ENCODE measurements at regions not wholly inside any gene's neighbourhood (a gene's known extent, or its start where the extent isn't known, plus 50 kb on each side); places are given as distances from the start of the nearest gene placed in this dataset.

- Histone ChIP-seq H3K9ac (ENCODE audit: low read length) (no peak overlapping the region), H3K36me3 (ENCODE audit: low read depth, low read length) (no peaks in the 10 kb centered on the region), H3K4me2 (ENCODE audit: low read length) (no peak overlapping the region), H3F3A (ENCODE audit: low read length, unreplicated experiment) (no peaks in the 10 kb centered on the region), H3K27ac (ENCODE audit: low read length) (no peak overlapping the region), H3K4me3 (ENCODE audit: low read length) (no peak overlapping the region), H3K27me3 (ENCODE audit: low read length) (no peaks in the 10 kb centered on the region), H3K79me2 (ENCODE audit: low read length) (no peaks in the 10 kb centered on the region), H3K9me3 (ENCODE audit: low read length) (no peaks in the 10 kb centered on the region), H4K20me1 (ENCODE audit: low read length) (no peaks in the 10 kb centered on the region), H2AFZ (ENCODE audit: low read length) (no peak overlapping the region), H3K4me1 (ENCODE audit: insufficient read depth, low read length) (no peaks in the 10 kb centered on the region), H3K9me2 (replicated peaks; ENCODE audit: low read length) (no peaks in the 10 kb centered on the region)
- no TSS peak for BruUV-seq (replicated peaks)
- ChIA-PET CTCF (no interaction called here), POLR2A (ENCODE audit: unreplicated experiment) (no interaction called here)
- no peak for TF ChIP-seq EZH2 (IDR thresholded peaks at IDR 0.05; ENCODE audit: low read length, unreplicated experiment)
- TF ChIP-seq, protein P1, sequence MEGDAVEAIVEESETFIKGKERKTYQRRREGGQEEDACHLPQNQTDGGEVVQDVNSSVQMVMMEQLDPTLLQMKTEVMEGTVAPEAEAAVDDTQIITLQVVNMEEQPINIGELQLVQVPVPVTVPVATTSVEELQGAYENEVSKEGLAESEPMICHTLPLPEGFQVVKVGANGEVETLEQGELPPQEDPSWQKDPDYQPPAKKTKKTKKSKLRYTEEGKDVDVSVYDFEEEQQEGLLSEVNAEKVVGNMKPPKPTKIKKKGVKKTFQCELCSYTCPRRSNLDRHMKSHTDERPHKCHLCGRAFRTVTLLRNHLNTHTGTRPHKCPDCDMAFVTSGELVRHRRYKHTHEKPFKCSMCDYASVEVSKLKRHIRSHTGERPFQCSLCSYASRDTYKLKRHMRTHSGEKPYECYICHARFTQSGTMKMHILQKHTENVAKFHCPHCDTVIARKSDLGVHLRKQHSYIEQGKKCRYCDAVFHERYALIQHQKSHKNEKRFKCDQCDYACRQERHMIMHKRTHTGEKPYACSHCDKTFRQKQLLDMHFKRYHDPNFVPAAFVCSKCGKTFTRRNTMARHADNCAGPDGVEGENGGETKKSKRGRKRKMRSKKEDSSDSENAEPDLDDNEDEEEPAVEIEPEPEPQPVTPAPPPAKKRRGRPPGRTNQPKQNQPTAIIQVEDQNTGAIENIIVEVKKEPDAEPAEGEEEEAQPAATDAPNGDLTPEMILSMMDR (conservative IDR thresholded peaks at IDR 0.05; ENCODE audit: low read depth, low read length) = no peak
- TF ChIP-seq EZH2phosphoT487 (IDR thresholded peaks at IDR 0.05; ENCODE audit: borderline replicate concordance, low read length) = no peak
- ATAC-seq = no peak
- intact Hi-C loops (cut with micrococcal nuclease) = no loop called here
- DNase-seq = no peak
Observed at GRCh38 chr1:56095696-56096665, 483.4 kb downstream of the PLPP3 start.

- no peak for ATAC-seq
- H3K4me1 ChIP-seq (ENCODE audit: insufficient read depth, low read length) = no peaks in the 10 kb centered on the region
- H3K27me3 ChIP-seq (ENCODE audit: low read length) = no peaks in the 10 kb centered on the region
- H3K9ac ChIP-seq (ENCODE audit: low read length) = no peak overlapping the region
- H3K36me3 ChIP-seq (ENCODE audit: low read depth, low read length) = no peaks in the 10 kb centered on the region
- no peak overlapping the region for H3K27ac ChIP-seq (ENCODE audit: low read length)
- H3K79me2 ChIP-seq (ENCODE audit: low read length) = no peaks in the 10 kb centered on the region
- no peaks in the 10 kb centered on the region for H4K20me1 ChIP-seq (ENCODE audit: low read length)
- no peaks in the 10 kb centered on the region for H3K9me2 ChIP-seq (replicated peaks; ENCODE audit: low read length)
- no peak overlapping the region for H3K4me2 ChIP-seq (ENCODE audit: low read length)
- ChIA-PET CTCF (no interaction called here), POLR2A (ENCODE audit: unreplicated experiment) (no interaction called here)
- H2AFZ ChIP-seq (ENCODE audit: low read length) = no peak overlapping the region
- H3K9me3 ChIP-seq (ENCODE audit: low read length) = no peaks in the 10 kb centered on the region
- intact Hi-C loops (cut with micrococcal nuclease) = no loop called here
- no peak overlapping the region for H3K4me3 ChIP-seq (ENCODE audit: low read length)
- H3F3A ChIP-seq (ENCODE audit: low read length, unreplicated experiment) = no peaks in the 10 kb centered on the region
- BruUV-seq (replicated peaks) = no TSS peak
- TF ChIP-seq, protein P1 (conservative IDR thresholded peaks at IDR 0.05; ENCODE audit: low read depth, low read length) = no peak
- TF ChIP-seq EZH2phosphoT487 (IDR thresholded peaks at IDR 0.05; ENCODE audit: borderline replicate concordance, low read length) (no peak), EZH2 (IDR thresholded peaks at IDR 0.05; ENCODE audit: low read length, unreplicated experiment) (no peak)
- DNase-seq = no peak
Observed at GRCh38 chr1:56094168-56094567, 485.2 kb downstream of the PLPP3 start.
